ENCODE measurements at regions not wholly inside any gene's neighbourhood (a gene's known extent, or its start where the extent isn't known, plus 50 kb on each side); places are given as distances from the start of the nearest gene placed in this dataset.
"Not testable (repeated sequence)": the region's sequence is repeated elsewhere in the genome, so short reads cannot be mapped to it uniquely, and the experiment has no call there.

DNA sequence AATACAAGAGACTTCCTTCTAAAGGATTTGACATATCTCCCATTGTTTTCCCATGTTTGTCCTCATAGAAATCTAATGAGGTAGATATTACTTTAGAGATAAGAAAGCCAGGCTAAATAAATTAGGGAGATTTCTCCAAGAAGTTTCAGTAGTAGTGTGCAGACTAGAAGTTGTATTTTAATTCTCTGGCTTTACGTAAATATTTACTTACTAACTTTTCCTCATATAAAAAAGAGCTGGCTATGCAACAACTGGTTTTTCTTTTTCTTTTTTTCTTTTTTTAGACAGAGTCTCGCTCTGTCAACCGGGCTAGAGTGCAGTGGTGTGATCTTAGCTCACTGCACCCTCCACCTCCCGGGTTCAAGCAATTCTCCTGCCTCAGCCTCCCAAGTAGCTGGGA is 60.6 kb upstream of the ACYP2 start:
- TF ChIP-seq, protein P1, sequence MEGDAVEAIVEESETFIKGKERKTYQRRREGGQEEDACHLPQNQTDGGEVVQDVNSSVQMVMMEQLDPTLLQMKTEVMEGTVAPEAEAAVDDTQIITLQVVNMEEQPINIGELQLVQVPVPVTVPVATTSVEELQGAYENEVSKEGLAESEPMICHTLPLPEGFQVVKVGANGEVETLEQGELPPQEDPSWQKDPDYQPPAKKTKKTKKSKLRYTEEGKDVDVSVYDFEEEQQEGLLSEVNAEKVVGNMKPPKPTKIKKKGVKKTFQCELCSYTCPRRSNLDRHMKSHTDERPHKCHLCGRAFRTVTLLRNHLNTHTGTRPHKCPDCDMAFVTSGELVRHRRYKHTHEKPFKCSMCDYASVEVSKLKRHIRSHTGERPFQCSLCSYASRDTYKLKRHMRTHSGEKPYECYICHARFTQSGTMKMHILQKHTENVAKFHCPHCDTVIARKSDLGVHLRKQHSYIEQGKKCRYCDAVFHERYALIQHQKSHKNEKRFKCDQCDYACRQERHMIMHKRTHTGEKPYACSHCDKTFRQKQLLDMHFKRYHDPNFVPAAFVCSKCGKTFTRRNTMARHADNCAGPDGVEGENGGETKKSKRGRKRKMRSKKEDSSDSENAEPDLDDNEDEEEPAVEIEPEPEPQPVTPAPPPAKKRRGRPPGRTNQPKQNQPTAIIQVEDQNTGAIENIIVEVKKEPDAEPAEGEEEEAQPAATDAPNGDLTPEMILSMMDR (IDR thresholded peaks at IDR 0.05; ENCODE audit: low read depth, low read length) = no peak

GRCh38 chr2:54054271-54054670 is 61.1 kb upstream of the ACYP2 start:
- TF ChIP-seq, protein P1 (IDR thresholded peaks at IDR 0.05; ENCODE audit: low read depth, low read length) = no peak
- no peak for DNase-seq (ENCODE audit: extremely low read depth, low read depth)

More for the DNA sequence above, 60.6 kb upstream of the ACYP2 start:
- no peak for DNase-seq (ENCODE audit: extremely low read depth, low read depth)

- no peak for DNase-seq (ENCODE audit: extremely low read depth, low read depth)
- TF ChIP-seq, protein P1 (IDR thresholded peaks at IDR 0.05; ENCODE audit: low read depth, low read length) = no peak
Observed at GRCh38 chr2:54053830-54054229, 61.6 kb upstream of the ACYP2 start.

GRCh38 chr2:54052825-54053718 is 62.3 kb upstream of the ACYP2 start:
- no peak for DNase-seq (ENCODE audit: extremely low read depth, low read depth)
- TF ChIP-seq, protein P1 (IDR thresholded peaks at IDR 0.05; ENCODE audit: low read depth, low read length) = no peak

DNA sequence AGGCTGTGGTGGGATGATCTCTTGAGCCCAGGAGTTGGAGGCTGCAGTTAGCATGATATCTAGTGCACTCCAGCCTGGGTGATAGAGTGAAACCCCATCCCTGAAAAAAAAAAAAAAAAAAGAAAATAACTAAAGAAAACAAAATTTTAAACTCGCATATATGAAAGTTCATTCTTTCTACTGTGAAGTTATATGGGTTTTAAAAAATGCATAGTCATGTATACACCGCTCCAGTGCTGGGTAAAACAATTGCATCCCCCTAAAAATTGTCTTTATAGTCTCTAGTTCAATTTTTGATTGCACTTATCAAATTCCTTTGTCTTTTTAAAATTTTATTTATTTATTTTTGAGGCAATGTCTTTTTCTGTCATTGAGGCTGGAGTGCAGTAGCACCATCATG is 65.0 kb upstream of the ACYP2 start:
- TF ChIP-seq, protein P1 (IDR thresholded peaks at IDR 0.05; ENCODE audit: low read depth, low read length) = no peak
- no peak for DNase-seq (ENCODE audit: extremely low read depth, low read depth)

GRCh38 chr2:54049365-54049764 is 66.0 kb upstream of the ACYP2 start:
- DNase-seq (ENCODE audit: extremely low read depth, low read depth) = no peak
- TF ChIP-seq, protein P1 (IDR thresholded peaks at IDR 0.05; ENCODE audit: low read depth, low read length) = no peak

- not testable (repeated sequence) for DNase-seq (ENCODE audit: extremely low read depth, low read depth)
Observed at GRCh38 chr2:54048896-54049295, 66.5 kb upstream of the ACYP2 start.

Data from AG09319 (cell line).